Left ventricle myocardium inferior (tissue), 1 donor: ENCODE measurements at regions not wholly inside any gene's neighbourhood (a gene's known extent, or its start where the extent isn't known, plus 50 kb on each side); places are given as distances from the start of the nearest gene placed in this dataset.

Experiments
- DNase-seq: peaks from one replicate; pipeline ENCODE4 v3.0.0-alpha.2; 2020
- H3K27ac ChIP-seq: fragments of 200-600 bp; replicated peaks from 2 replicates; pipeline ENCODE4 v1.8.0; 2021
- H3K27me3 ChIP-seq: fragments of 200-600 bp; 2 replicates; pipeline ENCODE4 v1.8.0; 2021; ENCODE audit warnings: low read depth
- H3K36me3 ChIP-seq: fragments of 200-600 bp; 2 replicates; pipeline ENCODE4 v1.8.0; 2021
- H3K4me1 ChIP-seq: fragments of 200-600 bp; 2 replicates; pipeline ENCODE4 v1.8.0; 2021
- H3K4me3 ChIP-seq: fragments of 200-600 bp; 2 replicates; pipeline ENCODE4 v1.8.0; 2021; ENCODE audit warnings: mild to moderate bottlenecking, moderate library complexity
- H3K9me3 ChIP-seq: fragments of 200-600 bp; replicated peaks from 2 replicates; pipeline ENCODE4 v1.8.0; 2021
- intact Hi-C: fragments of 100-400 bp; cut with micrococcal nuclease; formaldehyde crosslinking; loops from one replicate; pipeline ENCODE4 v1.11.0; 2022
- TF ChIP-seq, protein P1 (sequence below): fragments of 200-600 bp; IDR thresholded peaks from 2 replicates; pipeline ENCODE4 v1.8.0; 2021; ENCODE audit warnings: antibody characterized with exemption, mild to moderate bottlenecking, borderline replicate concordance
- donor health status: DM: no; HTN: yes; CAD: no; lungs with severe emphysema.

DNA sequence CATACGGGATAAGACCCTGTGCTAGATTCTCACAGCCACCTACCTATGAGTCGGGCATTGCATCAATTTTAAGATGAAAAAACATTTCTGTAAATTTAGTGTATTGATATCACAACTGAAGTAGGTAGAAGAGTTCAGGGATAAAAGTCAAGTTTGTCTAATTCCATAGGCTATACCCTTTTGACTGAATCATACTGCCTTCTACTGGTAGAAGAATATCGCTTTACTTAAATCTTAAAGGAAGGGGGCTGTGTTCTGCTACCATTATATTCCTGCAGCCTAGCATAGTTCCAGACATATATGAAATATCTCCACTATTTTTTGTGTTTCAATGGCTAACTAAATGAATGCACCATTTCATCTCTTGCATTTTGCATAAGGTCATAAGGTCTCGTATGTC lies 1128.6 kb downstream of the CDH8 start:
- Histone ChIP-seq H3K9me3 (no peaks in the 10 kb centered on the region), H3K4me1 (no peaks in the 10 kb centered on the region), H3K4me3 (no peak overlapping the region), H3K27me3 (no peaks in the 10 kb centered on the region), H3K27ac (no peak overlapping the region), H3K36me3 (no peaks in the 10 kb centered on the region)
- TF ChIP-seq, protein P1, sequence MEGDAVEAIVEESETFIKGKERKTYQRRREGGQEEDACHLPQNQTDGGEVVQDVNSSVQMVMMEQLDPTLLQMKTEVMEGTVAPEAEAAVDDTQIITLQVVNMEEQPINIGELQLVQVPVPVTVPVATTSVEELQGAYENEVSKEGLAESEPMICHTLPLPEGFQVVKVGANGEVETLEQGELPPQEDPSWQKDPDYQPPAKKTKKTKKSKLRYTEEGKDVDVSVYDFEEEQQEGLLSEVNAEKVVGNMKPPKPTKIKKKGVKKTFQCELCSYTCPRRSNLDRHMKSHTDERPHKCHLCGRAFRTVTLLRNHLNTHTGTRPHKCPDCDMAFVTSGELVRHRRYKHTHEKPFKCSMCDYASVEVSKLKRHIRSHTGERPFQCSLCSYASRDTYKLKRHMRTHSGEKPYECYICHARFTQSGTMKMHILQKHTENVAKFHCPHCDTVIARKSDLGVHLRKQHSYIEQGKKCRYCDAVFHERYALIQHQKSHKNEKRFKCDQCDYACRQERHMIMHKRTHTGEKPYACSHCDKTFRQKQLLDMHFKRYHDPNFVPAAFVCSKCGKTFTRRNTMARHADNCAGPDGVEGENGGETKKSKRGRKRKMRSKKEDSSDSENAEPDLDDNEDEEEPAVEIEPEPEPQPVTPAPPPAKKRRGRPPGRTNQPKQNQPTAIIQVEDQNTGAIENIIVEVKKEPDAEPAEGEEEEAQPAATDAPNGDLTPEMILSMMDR: peak; percentile 47
- no peak for DNase-seq
- intact Hi-C loops: no loop called here

DNA sequence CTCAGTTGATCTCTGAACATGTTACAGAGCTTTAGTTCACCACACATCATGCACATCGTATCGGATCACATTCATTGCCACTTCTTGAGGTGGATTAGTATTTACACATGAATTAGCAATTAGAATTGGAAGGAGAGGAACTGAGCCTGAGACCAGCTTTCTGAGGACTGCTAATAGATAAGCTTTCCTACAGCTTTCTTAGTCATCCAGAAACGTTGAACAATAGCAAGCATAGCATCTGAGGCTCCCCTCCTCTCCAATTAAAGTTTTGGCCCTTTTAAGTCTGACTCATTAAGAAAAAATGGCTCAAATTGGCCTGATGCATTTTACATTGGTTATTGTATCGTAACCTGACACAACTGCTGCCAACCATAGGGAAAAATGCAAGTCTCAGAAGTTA lies 1130.4 kb downstream of the CDH8 start:
- TF ChIP-seq, protein P1: no peak
- intact Hi-C loops: no loop called here

DNA sequence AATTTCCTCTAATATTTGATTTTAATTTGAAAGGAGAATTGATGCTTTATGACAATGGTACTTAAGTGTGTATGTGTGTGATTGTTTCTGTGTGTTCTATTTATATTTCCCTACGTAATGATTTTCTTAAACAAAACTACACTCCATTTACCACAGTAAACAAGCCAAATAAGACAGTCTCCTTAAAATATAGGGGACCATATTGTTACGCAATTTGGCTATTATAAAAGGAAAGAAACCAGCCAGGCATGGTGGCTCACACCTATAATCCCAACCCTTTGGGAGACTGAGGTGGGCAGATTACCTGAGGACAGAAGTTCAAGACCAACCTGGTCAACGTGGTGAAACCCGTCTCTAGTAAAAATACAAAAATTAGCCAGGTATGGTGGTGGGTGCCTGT lies 1134.1 kb downstream of the CDH8 start:
- H3K4me1 ChIP-seq: no peaks in the 10 kb centered on the region
- no peak overlapping the region for H3K27ac ChIP-seq
- no peak for DNase-seq
- H3K4me3 ChIP-seq: no peak overlapping the region
- TF ChIP-seq, protein P1: no peak
- H3K9me3 ChIP-seq: peaks cover 16% of the 10 kb centered on the region
- intact Hi-C loops: no loop called here
- H3K36me3 ChIP-seq: no peaks in the 10 kb centered on the region
- H3K27me3 ChIP-seq: no peaks in the 10 kb centered on the region

More for the DNA sequence above, 1130.4 kb downstream of the CDH8 start:
- Histone ChIP-seq H3K9me3 (no peaks in the 10 kb centered on the region), H3K27ac (no peak overlapping the region), H3K36me3 (no peaks in the 10 kb centered on the region), H3K4me3 (no peak overlapping the region), H3K27me3 (no peaks in the 10 kb centered on the region), H3K4me1 (no peaks in the 10 kb centered on the region)
- no peak for DNase-seq

DNA sequence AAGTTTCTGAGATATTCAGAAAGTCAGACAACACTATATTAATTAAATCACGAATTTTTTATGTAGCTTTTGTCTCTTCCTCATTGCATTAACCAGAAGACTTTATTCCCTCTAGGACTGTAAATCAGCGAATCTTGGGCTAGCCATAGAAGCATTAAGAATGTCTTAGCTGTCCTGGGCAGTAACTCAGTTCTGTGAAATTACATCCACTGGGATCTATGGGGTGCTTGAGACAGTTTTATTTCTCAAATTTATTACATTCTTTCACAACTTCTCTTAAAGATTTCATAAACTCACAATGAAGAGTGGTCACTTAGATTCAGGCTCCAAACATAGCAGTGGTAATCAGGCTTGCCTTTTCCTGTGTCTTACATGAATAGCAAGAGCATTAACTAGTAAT lies 1153.4 kb downstream of the CDH8 start:
- Histone ChIP-seq H3K9me3 (no peaks in the 10 kb centered on the region), H3K36me3 (no peaks in the 10 kb centered on the region), H3K27me3 (no peaks in the 10 kb centered on the region), H3K4me3 (no peak overlapping the region), H3K27ac (no peak overlapping the region), H3K4me1 (no peaks in the 10 kb centered on the region)
- TF ChIP-seq, protein P1: no peak
- DNase-seq: no peak
- intact Hi-C loops: no loop called here

DNA sequence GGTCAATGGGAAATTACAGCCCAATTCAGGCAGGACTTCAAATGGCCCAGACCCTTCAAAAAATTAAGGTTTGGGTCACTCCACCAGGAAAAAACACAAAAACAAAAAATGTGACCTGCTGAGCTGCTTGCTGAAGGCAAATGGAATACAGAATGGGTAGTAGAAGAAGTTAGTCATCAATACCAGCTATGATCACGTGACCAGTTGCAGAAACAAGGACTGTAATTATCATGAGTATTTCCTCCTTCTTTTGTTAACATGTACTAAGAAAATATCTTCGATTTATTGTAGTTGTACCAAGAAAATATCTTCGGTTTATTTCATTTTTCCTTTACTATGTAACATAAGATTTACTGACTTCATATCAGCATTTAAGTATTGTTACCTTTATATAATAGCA lies 1183.6 kb downstream of the CDH8 start:
- H3K9me3 ChIP-seq: peaks cover 13% of the 10 kb centered on the region
- no peaks in the 10 kb centered on the region for H3K27me3 ChIP-seq
- no peaks in the 10 kb centered on the region for H3K4me1 ChIP-seq
- TF ChIP-seq, protein P1: no peak
- no peak for DNase-seq
- no peaks in the 10 kb centered on the region for H3K36me3 ChIP-seq
- H3K4me3 ChIP-seq: no peak overlapping the region
- intact Hi-C loops: no loop called here
- H3K27ac ChIP-seq: no peak overlapping the region

DNA sequence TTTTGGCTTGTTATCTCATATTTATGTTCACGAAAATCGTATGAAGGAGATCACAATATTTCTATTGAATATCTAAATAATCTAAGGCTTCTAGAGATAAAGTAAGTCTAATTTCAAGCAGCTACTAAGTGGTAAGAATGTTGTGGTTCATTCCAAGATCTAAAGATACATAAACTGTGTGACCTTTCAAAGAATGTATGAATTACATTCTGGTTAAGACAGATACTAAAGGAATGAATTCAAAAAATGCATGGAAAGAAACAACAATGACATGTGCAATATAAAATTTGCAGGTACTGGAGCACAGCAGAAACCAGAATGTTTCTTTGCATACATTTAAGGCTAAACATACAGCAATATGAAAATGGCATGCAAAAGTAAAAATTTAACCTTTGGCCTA lies 1214.6 kb downstream of the CDH8 start:
- TF ChIP-seq, protein P1: no peak
- no peak overlapping the region for H3K4me3 ChIP-seq
- H3K36me3 ChIP-seq: no peaks in the 10 kb centered on the region
- no peaks in the 10 kb centered on the region for H3K9me3 ChIP-seq
- no peaks in the 10 kb centered on the region for H3K27me3 ChIP-seq
- no peak for DNase-seq
- intact Hi-C loops: no loop called here
- H3K27ac ChIP-seq: no peak overlapping the region
- no peaks in the 10 kb centered on the region for H3K4me1 ChIP-seq
